ENCODE measurements at regions not wholly inside any gene's neighbourhood (a gene's known extent, or its start where the extent isn't known, plus 50 kb on each side); places are given as distances from the start of the nearest gene placed in this dataset.

- CTCF ChIA-PET (ENCODE audit: low intra/inter-chr PET ratio), result no interaction called here
- Histone ChIP-seq H3K9me1 (ENCODE audit: control insufficient read depth, insufficient read depth, low read length) (no peaks in the 10 kb centered on the region), H3K79me2 (ENCODE audit: control insufficient read depth, insufficient read depth, low read length) (no peaks in the 10 kb centered on the region), H4K20me1 (replicated peaks; ENCODE audit: control insufficient read depth, insufficient read depth, low read length) (no peaks in the 10 kb centered on the region), H3K27me3 (ENCODE audit: control insufficient read depth in 2 of 2, insufficient read depth in 2 of 2, low read length in 2 of 2) (no peaks in the 10 kb centered on the region), H3K4me2 (ENCODE audit: insufficient read depth, low read length) (no peak overlapping the region), H3K9ac (ENCODE audit: insufficient read depth in 1 of 2, low read depth in 2 of 2, low read length in 2 of 2) (no peak overlapping the region), H3K36me3 (ENCODE audit: control insufficient read depth, insufficient read depth, low read length) (no peaks in the 10 kb centered on the region), H3K27ac (ENCODE audit: extremely low read depth, low read depth, low read length) (no peak overlapping the region), H3K4me1 (replicated peaks in 1 of 2; ENCODE audit: control insufficient read depth in 2 of 2, insufficient read depth in 2 of 2, low read length in 2 of 2) (no peaks in the 10 kb centered on the region), H3K9me3 (replicated peaks; ENCODE audit: control insufficient read depth, insufficient read depth, low read depth, low read length) (no peaks in the 10 kb centered on the region), H2AFZ (ENCODE audit: low read depth, low read length) (no peak overlapping the region), H3K4me3 (no peak overlapping the region)
- BruUV-seq (replicated peaks), result no TSS peak
- POLR2A ChIA-PET, result no interaction called here
- ATAC-seq (no peak), FAIRE-seq (no peak), DNase-seq (ENCODE audit: extremely low read depth in 1 of 4, low spot score in 3 of 4) (no peak)
- TF ChIP-seq PTRF (tag; IDR thresholded peaks at IDR 0.05) (no peak), TBP (optimal IDR thresholded peaks at IDR 0.05; ENCODE audit: low read depth, low read length) (no peak), ZNF311 (CRISPR knock-in tag; IDR thresholded peaks at IDR 0.05) (no peak), HES1 (IDR thresholded peaks at IDR 0.05; ENCODE audit: low read depth) (no peak), ZNF639 (CRISPR knock-in tag; conservative IDR thresholded peaks at IDR 0.05 in 1 of 2, IDR thresholded peaks at IDR 0.05 in 1 of 2) (no peak), ZC3H8 (IDR thresholded peaks at IDR 0.05) (no peak), YBX1 (IDR thresholded peaks at IDR 0.05) (no peak)
- intact Hi-C loops (cut with micrococcal nuclease) (no loop called here), in situ Hi-C loops (cut with MboI) (no loop called here)
- WGBS (ENCODE audit: insufficient coverage, low coverage, missing lambda C conversion rate), result 8% methylated on average over 2 of the region's 2 CpGs
Measured at GRCh38 chr5:45826055-45826454, 129.9 kb upstream of the HCN1 start.
